ENCODE measurements at regions not wholly inside any gene's neighbourhood (a gene's known extent, or its start where the extent isn't known, plus 50 kb on each side); places are given as distances from the start of the nearest gene placed in this dataset.
"Not testable (repeated sequence)": the region's sequence is repeated elsewhere in the genome, so short reads cannot be mapped to it uniquely, and the experiment has no call there.

- no peak for DNase-seq
Observed at GRCh38 chr3:145094355-145094941, 1066.5 kb downstream of the PLOD2 start.

GRCh38 chr3:145111141-145111540, 1049.8 kb downstream of the PLOD2 start:
- DNase-seq, result not testable (repeated sequence)

GRCh38 chr3:145116769-145117168, 1044.2 kb downstream of the PLOD2 start:
- DNase-seq, result no peak

GRCh38 chr3:145118303-145118702, 1042.7 kb downstream of the PLOD2 start:
- DNase-seq, result no peak

- no peak for DNase-seq
Observed at GRCh38 chr3:145124900-145125678, 1035.9 kb downstream of the PLOD2 start.

- DNase-seq, result no peak
Observed at GRCh38 chr3:145133281-145133680, 1027.7 kb downstream of the PLOD2 start.

GRCh38 chr3:145134738-145135137, 1026.2 kb downstream of the PLOD2 start:
- DNase-seq, result no peak

GRCh38 chr3:145144361-145144760, 1016.6 kb downstream of the PLOD2 start:
- DNase-seq, result no peak

GRCh38 chr3:145145461-145145860, 1015.5 kb downstream of the PLOD2 start:
- DNase-seq, result no peak

GRCh38 chr3:145159640-145160039, 1001.3 kb downstream of the PLOD2 start:
- DNase-seq, result no peak

GRCh38 chr3:145170121-145170520, 990.9 kb downstream of the PLOD2 start:
- DNase-seq, result no peak

- DNase-seq, result no peak
Observed at GRCh38 chr3:145175626-145176025, 985.4 kb downstream of the PLOD2 start.

GRCh38 chr3:145176907-145177306, 984.1 kb downstream of the PLOD2 start:
- DNase-seq, result no peak

- no peak for DNase-seq
Observed at GRCh38 chr3:145177828-145178227, 983.2 kb downstream of the PLOD2 start.

- no peak for DNase-seq
Observed at GRCh38 chr3:145182196-145182911, 978.6 kb downstream of the PLOD2 start.

- DNase-seq, result no peak
Observed at GRCh38 chr3:145183261-145183660, 977.7 kb downstream of the PLOD2 start.

- no peak for DNase-seq
Observed at GRCh38 chr3:145188079-145188770, 972.8 kb downstream of the PLOD2 start.

GRCh38 chr3:145190138-145190537, 970.8 kb downstream of the PLOD2 start:
- no peak for DNase-seq

- DNase-seq, result no peak
Observed at GRCh38 chr3:145190761-145191160, 970.2 kb downstream of the PLOD2 start.

GRCh38 chr3:145191543-145191942, 969.4 kb downstream of the PLOD2 start:
- DNase-seq, result no peak

GRCh38 chr3:145197051-145197820, 963.7 kb downstream of the PLOD2 start:
- no peak for DNase-seq

- no peak for DNase-seq
Observed at GRCh38 chr3:145197821-145198220, 963.2 kb downstream of the PLOD2 start.

GRCh38 chr3:145209561-145209960, 951.4 kb downstream of the PLOD2 start:
- DNase-seq, result no peak
